Vagina (tissue), 2 donors: ENCODE measurements at regions not wholly inside any gene's neighbourhood (a gene's known extent, or its start where the extent isn't known, plus 50 kb on each side); places are given as distances from the start of the nearest gene placed in this dataset.

Experiments
- POLR2A ChIP-seq, 2 donors: fragments of 450-650 bp; IDR thresholded peaks; one replicate each; pipeline ENCODE4 v1.6.1; 2017; ENCODE audit warnings: antibody characterized with exemption in 2 of 2, mild to moderate bottlenecking in 2 of 2, moderate library complexity in 2 of 2
- POLR2AphosphoS5 ChIP-seq, 2 donors: sonication (generic); formaldehyde crosslinking; IDR thresholded peaks; one replicate each; pipeline ENCODE4 v1.9.0; 2017; ENCODE audit warnings: antibody characterized with exemption in 2 of 2, mild to moderate bottlenecking in 2 of 2, low read depth in 1 of 2; ENCODE audit not compliant: insufficient read depth in 1 of 2
- TF ChIP-seq, protein P1 (sequence below), 3 experiments: fragments of 450-650 bp in 2 of 3; fragments of 200-600 bp in 1 of 3; sonication (generic) in 1 of 3; IDR thresholded peaks; one replicate each; pipeline ENCODE4 v1.5.1; 2017 to 2019; ENCODE audit warnings: antibody characterized with exemption in 3 of 3, mild to moderate bottlenecking in 2 of 3, moderate library complexity in 2 of 3

DNA sequence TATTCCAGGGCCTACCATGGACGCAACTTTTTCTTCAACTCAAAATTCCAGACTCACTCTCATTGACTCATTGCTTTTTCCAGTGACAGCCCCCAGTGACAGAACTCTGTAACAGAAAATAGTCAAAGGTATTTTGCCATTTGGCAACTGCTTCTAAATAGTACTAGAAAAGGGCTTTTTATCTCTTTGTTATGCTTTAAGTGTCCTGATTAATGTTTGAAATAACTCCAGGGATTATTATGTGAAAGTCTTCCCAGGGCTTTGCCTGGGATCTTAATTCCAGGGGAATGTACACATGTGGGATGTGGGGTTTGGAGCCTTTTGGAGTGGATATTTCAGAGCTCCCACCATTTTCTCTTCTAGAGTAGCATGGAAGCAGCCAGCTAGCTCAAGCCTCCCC, 198.8 kb downstream of the KCNS3 start:
- TF ChIP-seq, protein P1, sequence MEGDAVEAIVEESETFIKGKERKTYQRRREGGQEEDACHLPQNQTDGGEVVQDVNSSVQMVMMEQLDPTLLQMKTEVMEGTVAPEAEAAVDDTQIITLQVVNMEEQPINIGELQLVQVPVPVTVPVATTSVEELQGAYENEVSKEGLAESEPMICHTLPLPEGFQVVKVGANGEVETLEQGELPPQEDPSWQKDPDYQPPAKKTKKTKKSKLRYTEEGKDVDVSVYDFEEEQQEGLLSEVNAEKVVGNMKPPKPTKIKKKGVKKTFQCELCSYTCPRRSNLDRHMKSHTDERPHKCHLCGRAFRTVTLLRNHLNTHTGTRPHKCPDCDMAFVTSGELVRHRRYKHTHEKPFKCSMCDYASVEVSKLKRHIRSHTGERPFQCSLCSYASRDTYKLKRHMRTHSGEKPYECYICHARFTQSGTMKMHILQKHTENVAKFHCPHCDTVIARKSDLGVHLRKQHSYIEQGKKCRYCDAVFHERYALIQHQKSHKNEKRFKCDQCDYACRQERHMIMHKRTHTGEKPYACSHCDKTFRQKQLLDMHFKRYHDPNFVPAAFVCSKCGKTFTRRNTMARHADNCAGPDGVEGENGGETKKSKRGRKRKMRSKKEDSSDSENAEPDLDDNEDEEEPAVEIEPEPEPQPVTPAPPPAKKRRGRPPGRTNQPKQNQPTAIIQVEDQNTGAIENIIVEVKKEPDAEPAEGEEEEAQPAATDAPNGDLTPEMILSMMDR (IDR thresholded peaks at IDR 0.05): no peak
- TF ChIP-seq POLR2AphosphoS5 (IDR thresholded peaks at IDR 0.05; ENCODE audit: insufficient read depth in 1 of 2, low read depth in 1 of 2) (no peak), POLR2A (IDR thresholded peaks at IDR 0.05) (no peak)
